ENCODE measurements at regions not wholly inside any gene's neighbourhood (a gene's known extent, or its start where the extent isn't known, plus 50 kb on each side); places are given as distances from the start of the nearest gene placed in this dataset.

- TF ChIP-seq CTCF (IDR thresholded peaks at IDR 0.05) = no peak
- no peak for TF ChIP-seq EZH2 (IDR thresholded peaks at IDR 0.05; ENCODE audit: borderline replicate concordance, insufficient read depth, low read depth, low read length, poor library complexity, severe bottlenecking)
Observed at GRCh38 chr5:165327631-165328030, 1822.2 kb downstream of the MAT2B start.
